Testis (tissue), 2 donors: ENCODE measurements at regions not wholly inside any gene's neighbourhood (a gene's known extent, or its start where the extent isn't known, plus 50 kb on each side); places are given as distances from the start of the nearest gene placed in this dataset.
"Not testable (repeated sequence)": the region's sequence is repeated elsewhere in the genome, so short reads cannot be mapped to it uniquely, and the experiment has no call there.

Experiments used
- DNase-seq: peaks from one replicate; pipeline ENCODE4 v3.0.0-alpha.2; 2019
- H3K27ac ChIP-seq, 2 donors: fragments of 200-600 bp; sonication (generic); one replicate each; pipeline ENCODE4 v1.5.1; 2019
- H3K27me3 ChIP-seq: fragments of 200-600 bp; sonication (generic); one replicate; pipeline ENCODE4 v1.5.1; 2019
- H3K36me3 ChIP-seq: fragments of 200-600 bp; sonication (generic); one replicate; pipeline ENCODE4 v1.5.1; 2017; ENCODE audit warnings: low read depth; ENCODE audit errors: missing control alignments
- H3K4me1 ChIP-seq: fragments of 200-600 bp; sonication (generic); one replicate; pipeline ENCODE4 v1.5.1; 2019
- H3K4me3 ChIP-seq, 2 donors: fragments of 200-600 bp; sonication (generic); one replicate each; pipeline ENCODE4 v1.5.1; 2017 to 2019
- H3K9me3 ChIP-seq: fragments of 200-600 bp; sonication (generic); one replicate; pipeline ENCODE4 v1.5.1; 2017
- POLR2A ChIP-seq: fragments of 450-650 bp; IDR thresholded peaks from one replicate; pipeline ENCODE4 v1.6.1; 2017; ENCODE audit warnings: antibody characterized with exemption, mild to moderate bottlenecking, moderate library complexity
- WGBS, 2 donors: methylation state at CpG; one replicate each; pipeline ENCODE4 v1.1.5; 2018; 5-methylcytosine and 5-hydroxymethylcytosine counted together
- intact Hi-C: fragments of 100-400 bp; cut with DNase I; formaldehyde crosslinking; loops from one replicate; pipeline ENCODE4 v1.15.1; 2023; ENCODE audit warnings: low total_unique reads

DNA sequence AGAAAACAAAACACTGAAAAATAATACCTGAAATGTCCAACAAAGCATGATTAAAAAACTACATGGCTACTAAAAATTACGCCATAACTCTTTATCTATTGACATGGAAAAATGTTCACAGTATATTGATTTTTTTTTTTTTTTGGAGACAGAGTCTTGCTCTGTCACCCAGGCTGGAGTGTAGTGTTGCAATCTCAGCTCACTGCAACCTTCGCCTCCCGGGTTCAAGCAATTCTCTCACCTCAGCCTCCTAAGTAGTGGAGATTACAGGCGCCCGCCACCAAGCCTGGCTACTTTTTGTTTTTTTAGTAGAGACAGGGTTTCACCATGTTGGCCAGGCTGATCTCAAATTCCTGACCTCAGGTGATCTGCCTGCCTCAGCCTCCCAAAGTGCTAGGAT is 96.8 kb downstream of the TRIM69 start:
- H3K27ac ChIP-seq, H3K36me3 ChIP-seq, H3K9me3 ChIP-seq, H3K4me1 ChIP-seq, intact Hi-C loops, DNase-seq, H3K27me3 ChIP-seq, H3K4me3 ChIP-seq: not testable (repeated sequence)
- WGBS, 2 donors = 95 to 96% methylated on average over 5 of the region's 5 CpGs

DNA sequence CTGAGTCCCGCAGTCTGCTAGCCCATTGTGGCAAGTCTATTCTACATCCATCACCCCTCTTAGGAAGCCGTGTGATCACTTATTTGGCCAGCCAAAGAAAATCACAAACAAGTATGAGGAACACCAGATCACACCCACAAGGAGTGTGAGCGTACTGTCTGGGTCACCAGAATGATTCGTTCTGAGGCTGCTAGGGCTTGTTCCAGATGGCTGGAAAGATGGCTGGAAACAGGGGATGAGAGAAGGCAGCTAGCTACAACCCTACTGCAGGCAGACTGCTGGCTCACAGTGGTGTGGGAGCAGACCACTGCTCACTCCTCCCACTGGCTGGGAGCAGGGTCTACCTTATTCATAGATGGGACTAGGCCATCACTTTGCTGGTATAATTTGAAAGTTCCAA is 97.4 kb downstream of the TRIM69 start:
- H3K36me3 ChIP-seq, H3K4me1 ChIP-seq, DNase-seq, H3K9me3 ChIP-seq, H3K27ac ChIP-seq, H3K27me3 ChIP-seq, H3K4me3 ChIP-seq, intact Hi-C loops: not testable (repeated sequence)
- WGBS, 2 donors = 82 to 94% methylated on average over 3 to 4 of the region's 4 CpGs

DNA sequence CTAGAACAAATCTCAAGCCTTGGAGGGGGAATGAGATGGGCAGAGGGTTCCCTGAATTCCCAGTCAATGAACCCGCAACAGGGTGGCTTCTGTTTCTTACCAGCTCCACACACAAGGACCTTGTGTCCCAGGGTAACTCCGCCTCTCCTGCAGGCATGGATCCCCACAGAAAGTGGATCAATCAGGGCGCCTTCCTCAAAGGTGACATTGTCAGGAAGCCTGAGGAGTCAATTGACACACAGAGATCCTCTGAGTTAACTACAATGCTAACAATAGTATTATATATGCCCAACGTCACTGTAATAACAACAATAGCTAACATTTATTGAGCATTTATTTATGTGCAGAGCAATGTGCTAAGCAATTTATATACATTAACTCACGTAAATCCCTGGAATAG is 98.8 kb downstream of the TRIM69 start:
- DNase-seq, H3K9me3 ChIP-seq, H3K4me1 ChIP-seq, H3K36me3 ChIP-seq, H3K27me3 ChIP-seq, intact Hi-C loops, H3K27ac ChIP-seq, H3K4me3 ChIP-seq: not testable (repeated sequence)
- WGBS, 2 donors = 88 to 90% methylated on average over 4 to 5 of the region's 5 CpGs

DNA sequence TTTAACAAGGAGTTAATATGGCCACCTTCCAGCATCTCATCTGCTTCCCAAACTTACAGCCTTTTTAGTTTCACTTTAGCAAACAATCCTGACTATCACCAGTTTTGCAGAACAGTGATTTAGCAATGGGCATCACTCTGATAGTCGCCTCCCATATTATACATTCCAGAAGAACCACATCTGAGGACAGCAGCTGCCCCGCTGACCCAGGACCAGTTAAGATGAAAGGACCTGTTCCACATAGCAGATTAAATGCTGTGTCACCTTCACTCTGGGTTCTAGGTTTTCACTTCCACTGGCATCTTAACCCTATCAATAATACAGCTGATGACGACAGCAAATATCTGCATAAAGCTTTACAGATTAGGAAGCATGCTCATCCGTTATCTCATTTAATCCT is 99.8 kb downstream of the TRIM69 start:
- Histone ChIP-seq H3K27me3 (no peaks in the 10 kb centered on the region), H3K36me3 (no peaks in the 10 kb centered on the region), H3K4me1 (no peaks in the 10 kb centered on the region), H3K9me3 (no peaks in the 10 kb centered on the region), H3K27ac (no peak overlapping the region), H3K4me3 (no peak overlapping the region)
- 89 to 90% methylated on average over 4 of the region's 4 CpGs for WGBS, 2 donors
- TF ChIP-seq POLR2A = no peak
- intact Hi-C loops = no loop called here
- no peak for DNase-seq

DNA sequence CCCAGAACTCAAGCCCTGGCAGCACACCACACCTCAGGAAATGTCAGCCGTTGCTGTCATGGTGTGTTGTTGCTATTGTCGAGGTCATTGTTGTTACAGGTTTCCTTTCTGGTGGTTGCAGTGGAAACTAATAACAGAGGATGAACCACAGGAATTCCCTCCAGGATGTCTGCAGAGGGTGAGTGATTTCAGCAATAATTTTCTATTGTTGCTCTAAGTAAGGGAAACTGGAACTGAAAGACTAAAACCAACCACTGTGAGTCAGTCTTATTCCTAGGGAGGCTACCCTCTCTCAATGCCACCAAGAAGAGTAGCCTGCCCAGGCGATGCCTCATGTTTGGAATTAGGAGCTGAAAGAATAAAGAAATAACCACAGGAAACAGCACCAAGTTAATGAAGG is 102.6 kb downstream of the TRIM69 start:
- H3K4me1 ChIP-seq, intact Hi-C loops, DNase-seq, H3K9me3 ChIP-seq, H3K36me3 ChIP-seq, H3K27ac ChIP-seq, H3K27me3 ChIP-seq, H3K4me3 ChIP-seq: not testable (repeated sequence)
- 81 to 88% methylated on average over 3 of the region's 3 CpGs for WGBS, 2 donors

DNA sequence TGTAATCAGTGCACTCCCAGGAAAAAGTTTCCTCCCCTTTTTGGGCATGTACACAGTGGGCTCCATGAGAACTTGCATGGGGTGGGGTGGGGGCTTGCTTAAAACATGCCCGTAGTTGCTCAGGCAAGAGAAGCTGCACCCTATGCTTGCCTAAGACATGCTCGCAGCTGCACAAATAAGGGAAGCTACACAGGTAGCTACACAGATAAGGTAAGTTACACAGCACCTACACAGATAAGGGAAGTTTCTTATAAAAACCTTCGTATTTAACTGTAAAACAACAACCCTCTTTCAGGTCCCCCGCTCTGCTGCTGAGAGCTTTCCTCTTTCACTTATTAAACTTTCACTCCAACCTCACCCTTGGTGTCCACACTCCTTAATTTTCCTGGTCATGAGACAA is 105.4 kb downstream of the TRIM69 start:
- H3K27me3 ChIP-seq, H3K4me1 ChIP-seq, H3K36me3 ChIP-seq, H3K9me3 ChIP-seq, intact Hi-C loops, DNase-seq, H3K27ac ChIP-seq, H3K4me3 ChIP-seq: not testable (repeated sequence)
- 88 to 89% methylated on average over 4 of the region's 4 CpGs for WGBS, 2 donors

DNA sequence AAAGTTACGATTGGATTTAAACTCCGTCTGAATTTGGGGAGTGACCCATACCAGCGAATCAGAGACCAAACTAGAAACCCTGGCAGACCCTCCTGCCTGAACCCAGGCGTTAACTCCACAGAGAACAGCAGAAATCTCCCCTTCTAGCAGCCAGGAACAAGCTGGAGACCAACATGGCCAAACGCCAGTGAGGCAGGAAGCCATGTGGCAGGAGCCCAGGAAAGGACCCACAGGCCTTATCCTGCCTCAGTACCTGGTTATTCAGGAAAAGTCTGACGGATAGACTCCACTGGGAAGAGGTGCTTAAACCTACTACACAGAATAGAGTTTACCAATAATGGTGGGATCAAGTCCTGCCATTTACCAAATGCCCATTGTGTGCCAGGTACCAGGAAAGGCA is 106.6 kb downstream of the TRIM69 start:
- H3K36me3 ChIP-seq, H3K4me1 ChIP-seq, DNase-seq, H3K27me3 ChIP-seq, intact Hi-C loops, H3K27ac ChIP-seq, H3K4me3 ChIP-seq, H3K9me3 ChIP-seq: not testable (repeated sequence)
- 82 to 88% methylated on average over 4 to 6 of the region's 6 CpGs for WGBS, 2 donors

DNA sequence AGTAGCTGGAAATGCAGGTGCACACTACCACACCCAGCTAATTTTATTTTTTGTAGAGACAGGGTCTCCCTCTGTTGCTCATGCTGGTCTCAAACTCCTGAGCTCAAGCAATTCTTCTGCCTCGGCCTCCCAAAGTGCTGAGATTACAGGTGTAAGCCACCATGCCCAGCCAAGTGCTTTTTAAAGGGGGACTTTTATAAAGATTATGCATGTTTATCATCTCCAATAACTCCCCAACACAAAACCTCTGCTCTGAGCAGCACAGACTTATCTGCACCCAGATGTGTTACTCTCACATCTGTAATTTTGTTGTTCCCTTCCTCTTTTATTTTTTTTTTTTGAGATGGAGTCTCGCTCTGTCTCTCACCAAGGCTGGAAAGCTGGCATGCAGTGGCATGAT is 108.6 kb downstream of the TRIM69 start:
- H3K27me3 ChIP-seq, H3K4me3 ChIP-seq, H3K4me1 ChIP-seq, DNase-seq, H3K9me3 ChIP-seq, H3K36me3 ChIP-seq, H3K27ac ChIP-seq, intact Hi-C loops: not testable (repeated sequence)
- WGBS, 2 donors = 92 to 100% methylated on average over 2 of the region's 2 CpGs

DNA sequence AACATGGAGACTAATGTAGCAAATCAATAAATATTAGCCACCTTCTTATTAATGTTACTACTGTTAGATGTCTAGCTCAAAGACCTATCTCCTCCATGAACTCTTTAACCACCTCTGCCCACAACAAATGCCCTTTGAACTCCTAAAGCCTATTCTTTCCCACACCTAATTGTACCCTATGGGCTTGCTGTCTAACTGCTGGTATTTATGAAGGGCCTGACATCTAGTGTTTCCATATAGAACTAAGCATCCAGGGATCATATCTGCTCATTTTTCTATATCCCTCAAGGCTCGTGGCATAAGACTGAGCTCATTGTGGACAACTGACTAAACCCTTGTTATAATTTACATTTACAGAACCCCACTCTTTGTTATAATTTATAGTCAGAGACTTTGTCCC is 109.8 kb downstream of the TRIM69 start:
- H3K36me3 ChIP-seq, H3K4me1 ChIP-seq, H3K27me3 ChIP-seq, H3K27ac ChIP-seq, H3K4me3 ChIP-seq, intact Hi-C loops, DNase-seq, H3K9me3 ChIP-seq: not testable (repeated sequence)
- WGBS, 2 donors = no CpG with 5 or more reads among the region's 1 CpG

DNA sequence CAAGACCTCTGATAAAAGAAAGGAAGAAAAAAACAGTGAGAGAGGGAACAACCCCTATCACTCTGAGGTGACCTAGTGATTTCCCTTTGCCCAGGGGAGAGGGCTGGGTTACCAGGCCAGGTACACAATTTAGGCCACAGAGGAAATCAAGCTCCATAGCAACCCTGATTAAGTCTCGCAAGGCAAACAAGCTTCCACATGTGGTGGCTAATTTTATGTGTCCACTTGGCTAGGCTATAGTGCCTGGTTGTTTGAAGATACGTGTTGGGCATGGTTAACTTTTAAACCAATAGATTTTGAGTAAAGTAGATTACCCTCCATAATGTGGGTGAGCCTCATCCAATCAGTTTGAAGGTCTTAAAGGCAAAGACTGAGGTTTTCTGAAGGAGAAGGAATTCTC is 108.9 kb upstream of the TERB2 start:
- H3K27ac ChIP-seq, intact Hi-C loops, H3K4me3 ChIP-seq, H3K27me3 ChIP-seq, H3K36me3 ChIP-seq, H3K9me3 ChIP-seq, H3K4me1 ChIP-seq, DNase-seq: not testable (repeated sequence)
- 100% methylated on average over 1 of the region's 2 CpGs; no CpG with 5 or more reads in 1 of the 2 donors for WGBS, 2 donors

DNA sequence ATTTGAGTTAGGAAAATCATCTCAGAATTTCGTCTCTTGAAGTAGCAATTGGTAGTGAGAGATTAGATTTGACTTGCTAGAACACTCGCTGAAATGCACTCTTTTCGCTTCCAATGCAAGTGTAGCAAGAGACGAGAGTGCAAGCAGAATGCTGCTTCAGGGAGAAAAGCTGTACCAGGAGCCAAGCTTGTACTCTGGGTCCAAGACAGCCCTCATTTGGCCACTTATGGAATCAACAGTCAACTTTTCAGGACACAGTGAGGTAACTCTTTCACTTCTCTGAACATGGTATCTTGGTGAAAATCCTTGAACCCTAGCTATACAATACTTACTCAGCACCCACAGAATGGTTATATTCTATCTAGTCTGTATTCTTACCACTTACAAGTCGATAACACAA is 107.6 kb upstream of the TERB2 start:
- H3K36me3 ChIP-seq, H3K4me1 ChIP-seq, H3K27me3 ChIP-seq, DNase-seq, H3K27ac ChIP-seq, H3K4me3 ChIP-seq, H3K9me3 ChIP-seq, intact Hi-C loops: not testable (repeated sequence)
- WGBS, 2 donors = 71 to 76% methylated on average over 5 of the region's 5 CpGs

DNA sequence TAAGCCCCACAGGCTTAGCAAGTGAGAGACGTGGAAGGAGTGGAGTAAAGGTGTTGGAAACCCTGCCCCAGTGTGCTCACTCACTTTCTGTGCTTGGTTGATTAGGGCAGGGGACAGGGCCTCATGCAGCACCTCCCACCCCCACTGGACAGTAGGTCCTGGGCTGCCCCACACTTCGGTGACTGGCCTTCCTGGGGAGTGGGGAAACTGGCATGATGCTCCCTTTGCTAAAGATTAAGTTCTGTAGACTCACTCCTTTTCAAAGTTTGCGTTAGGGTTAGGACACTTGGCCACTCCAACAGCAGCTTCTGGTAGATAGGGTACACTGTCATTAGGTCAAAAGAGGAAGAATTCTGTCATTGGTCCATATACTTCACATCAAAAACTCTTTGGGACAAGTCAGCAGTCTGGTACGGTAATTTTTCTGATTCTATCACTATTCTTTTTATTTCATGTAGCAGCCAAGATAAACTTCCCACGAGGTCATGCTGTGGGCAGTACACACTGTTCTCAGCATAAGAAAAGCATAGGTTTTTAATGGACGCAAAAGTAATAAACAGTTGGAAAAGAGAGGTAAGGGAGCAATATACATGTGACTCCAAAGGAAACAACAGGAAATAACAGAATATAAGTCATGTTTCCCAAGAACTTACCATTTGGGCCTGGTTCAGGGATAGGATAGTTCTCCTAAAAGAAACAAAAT is 106.6 kb upstream of the TERB2 start:
- H3K36me3 ChIP-seq, H3K4me3 ChIP-seq, H3K27me3 ChIP-seq, H3K9me3 ChIP-seq, H3K27ac ChIP-seq, DNase-seq, H3K4me1 ChIP-seq, intact Hi-C loops: not testable (repeated sequence)
- WGBS, 2 donors = 39 to 47% methylated on average over 5 to 6 of the region's 6 CpGs
